Thymus (tissue), 11 donors: ENCODE measurements at regions not wholly inside any gene's neighbourhood (a gene's known extent, or its start where the extent isn't known, plus 50 kb on each side); places are given as distances from the start of the nearest gene placed in this dataset.

Experiments used
- DNase-seq, 9 donors: peaks; one replicate each; pipeline ENCODE4 v3.0.0-alpha.2; 2013; ENCODE audit warnings: low spot score in 9 of 9, low read depth in 6 of 9, missing footprints in 1 of 9
- H3K27ac ChIP-seq, 2 donors: one replicate each; pipeline ENCODE4 v1.5.1; 2013; ENCODE audit warnings: control low read depth in 1 of 2, low read depth in 1 of 2, low read length in 1 of 2, mild to moderate bottlenecking in 1 of 2, moderate library complexity in 1 of 2
- H3K27me3 ChIP-seq, 2 donors: one replicate each; pipeline ENCODE4 v1.5.1; 2013; ENCODE audit warnings: low read length in 1 of 2; ENCODE audit not compliant: control insufficient read depth in 2 of 2, insufficient read depth in 1 of 2
- H3K36me3 ChIP-seq, 2 donors: one replicate each; pipeline ENCODE4 v1.5.1; 2013; ENCODE audit warnings: low read length in 1 of 2, mild to moderate bottlenecking in 1 of 2, moderate library complexity in 1 of 2; ENCODE audit not compliant: control insufficient read depth in 2 of 2, insufficient read depth in 2 of 2
- H3K4me1 ChIP-seq, 2 donors: one replicate each; pipeline ENCODE4 v1.5.1; 2013; ENCODE audit warnings: low read length in 2 of 2; ENCODE audit not compliant: control insufficient read depth in 2 of 2, insufficient read depth in 2 of 2
- H3K4me3 ChIP-seq, 2 donors: one replicate each; pipeline ENCODE4 v1.5.1; 2013; ENCODE audit warnings: low read length in 2 of 2, control low read depth in 1 of 2, mild to moderate bottlenecking in 1 of 2
- H3K9me3 ChIP-seq, 2 donors: one replicate each; pipeline ENCODE4 v1.5.1; 2013; ENCODE audit warnings: low read length in 1 of 2, mild to moderate bottlenecking in 1 of 2; ENCODE audit not compliant: control insufficient read depth in 2 of 2, insufficient read depth in 1 of 2
- WGBS: extraction: QIAGEN DNeasy Blood & Tissue Kit; methylation state at CpG from one replicate; pipeline ENCODE4 v1.1.7; 2013; 5-methylcytosine and 5-hydroxymethylcytosine counted together
- donor health status: healthy.

DNA sequence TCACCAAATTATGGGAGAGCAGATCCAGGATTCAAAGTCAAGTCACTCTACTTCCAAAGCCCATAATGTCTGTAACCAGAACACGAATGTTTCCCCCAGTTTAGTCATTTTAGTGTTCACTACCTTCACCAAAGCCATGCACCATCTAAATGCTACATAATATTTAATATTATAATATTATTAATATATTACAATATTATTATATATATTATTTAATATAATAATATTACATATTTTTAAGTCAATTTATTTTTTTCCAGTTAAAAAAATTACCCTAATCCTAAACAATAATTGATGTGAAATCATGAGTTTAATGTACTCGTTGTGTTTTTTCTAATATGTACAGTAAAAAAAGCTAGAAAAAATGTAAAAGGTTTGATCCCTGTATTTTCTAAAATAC lies 276.6 kb upstream of the TBL1XR1 start:
- H3K36me3 ChIP-seq, result no peaks in the 10 kb centered on the region
- no peak overlapping the region for H3K4me3 ChIP-seq
- DNase-seq, result no peak
- 97% methylated on average over 2 of the region's 2 CpGs for WGBS
- no peaks in the 10 kb centered on the region for H3K9me3 ChIP-seq
- no peak overlapping the region for H3K27ac ChIP-seq
- H3K4me1 ChIP-seq, result peaks cover 0 to 3% of the 10 kb centered on the region in 2 donors
- H3K27me3 ChIP-seq, result no peaks in the 10 kb centered on the region

DNA sequence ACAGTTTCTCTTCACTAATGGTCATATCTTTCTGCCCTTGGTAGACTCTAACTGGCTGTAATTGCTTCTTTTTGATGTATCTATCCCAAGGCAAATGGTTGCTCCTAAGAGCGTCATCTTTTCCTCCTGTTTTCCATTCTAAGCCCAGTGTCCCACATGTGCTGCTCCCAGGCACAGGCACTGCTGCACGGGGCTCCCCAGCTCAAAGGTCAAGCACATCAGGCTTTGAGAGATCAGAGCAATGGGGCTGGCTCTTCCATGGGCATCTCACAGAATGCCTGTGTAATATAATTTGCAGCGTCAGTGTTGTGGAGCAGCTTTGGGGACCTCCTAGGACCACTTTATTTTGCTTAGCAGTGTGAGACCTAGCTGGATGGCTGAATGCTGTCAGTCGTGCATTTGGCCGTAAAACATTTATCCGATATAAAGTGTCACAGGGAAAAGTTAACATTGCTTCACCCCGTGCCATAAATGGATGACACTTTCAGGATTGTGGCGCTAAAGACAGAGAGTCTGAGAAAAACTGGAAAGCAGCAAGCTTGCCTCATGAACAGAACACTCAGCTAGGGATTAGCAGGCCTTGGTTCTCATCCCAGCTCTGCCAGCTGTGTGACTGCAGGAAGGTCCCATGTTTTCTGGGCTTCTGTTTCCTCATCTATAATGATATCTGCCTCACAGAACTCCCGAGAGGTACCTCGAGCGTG lies 277.5 kb upstream of the TBL1XR1 start:
- no peak for DNase-seq
- 96% methylated on average over 11 of the region's 11 CpGs for WGBS
- H3K27ac ChIP-seq, result no peak overlapping the region
- no peaks in the 10 kb centered on the region for H3K36me3 ChIP-seq
- H3K27me3 ChIP-seq, result no peaks in the 10 kb centered on the region
- H3K4me3 ChIP-seq, result no peak overlapping the region
- H3K9me3 ChIP-seq, result no peaks in the 10 kb centered on the region
- H3K4me1 ChIP-seq, result peaks cover 3 to 6% of the 10 kb centered on the region in 2 donors

DNA sequence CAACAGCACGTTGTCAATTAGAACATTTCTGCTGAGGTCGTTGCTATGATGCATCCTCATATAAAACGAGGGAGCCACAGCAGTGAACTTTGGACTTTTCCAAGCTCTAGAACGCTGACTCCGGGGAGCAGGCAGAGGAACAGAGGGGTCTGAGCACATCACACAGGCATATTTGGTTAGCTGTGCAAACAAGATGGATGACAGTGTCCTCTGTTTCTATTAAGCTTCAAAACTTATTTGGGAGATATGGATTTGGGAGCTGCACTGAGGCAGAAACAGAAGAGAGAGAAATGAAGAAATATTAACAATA lies 278.0 kb upstream of the TBL1XR1 start:
- no peaks in the 10 kb centered on the region for H3K27me3 ChIP-seq
- 94% methylated on average over 5 of the region's 5 CpGs for WGBS
- DNase-seq, result no peak
- H3K36me3 ChIP-seq, result no peaks in the 10 kb centered on the region
- no peak overlapping the region for H3K27ac ChIP-seq
- H3K4me3 ChIP-seq, result no peak overlapping the region
- no peaks in the 10 kb centered on the region for H3K9me3 ChIP-seq
- peaks cover 5 to 6% of the 10 kb centered on the region in 2 donors for H3K4me1 ChIP-seq

DNA sequence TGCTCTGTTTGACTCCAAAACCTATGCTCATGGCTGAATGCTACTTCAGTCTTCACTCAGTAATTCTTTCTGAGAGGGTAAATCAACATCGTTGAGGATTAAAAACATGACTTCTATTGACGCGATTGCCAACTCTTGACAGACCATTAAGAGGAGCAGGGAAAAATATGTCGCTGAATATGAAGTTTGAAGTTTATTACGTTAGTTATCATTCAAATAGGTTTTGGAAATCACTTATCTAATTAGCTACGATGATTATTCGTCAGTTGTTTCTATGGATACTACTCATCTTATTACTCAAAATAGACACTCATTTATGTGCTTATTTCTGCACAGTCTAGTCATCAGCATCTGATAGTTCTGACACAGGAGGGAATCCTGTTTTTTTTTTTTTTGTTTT lies 279.2 kb upstream of the TBL1XR1 start:
- no peak overlapping the region for H3K27ac ChIP-seq

DNA sequence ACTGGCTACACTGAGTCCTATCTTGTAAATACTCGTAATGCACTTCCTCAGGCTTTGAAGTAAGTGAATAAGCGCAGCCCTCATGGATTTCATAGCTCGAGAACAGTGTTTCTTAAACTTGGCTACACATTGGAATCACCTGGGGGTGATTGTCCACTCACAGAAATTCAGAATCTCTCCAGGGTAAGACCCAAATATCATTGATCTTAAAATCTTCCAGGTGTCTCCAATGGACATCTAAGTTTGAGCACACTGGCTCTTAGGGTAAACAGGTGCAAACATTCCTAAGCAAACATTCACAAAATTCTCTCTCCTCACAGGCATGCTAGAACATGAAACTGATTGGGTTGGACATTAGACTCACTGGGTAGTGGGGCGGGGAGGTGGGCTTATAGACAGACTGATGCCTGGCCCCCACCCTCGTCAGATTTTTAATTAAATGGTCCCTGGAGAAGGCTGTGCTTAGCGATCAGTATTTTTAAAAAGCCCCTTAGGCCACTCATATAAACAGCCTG lies 279.7 kb upstream of the TBL1XR1 start:
- WGBS, result 97% methylated on average over 6 of the region's 6 CpGs
- H3K27ac ChIP-seq, result no peak overlapping the region

More for the DNA sequence above, 279.2 kb upstream of the TBL1XR1 start:
- H3K27me3 ChIP-seq, result no peaks in the 10 kb centered on the region
- WGBS, result 98% methylated on average over 7 of the region's 7 CpGs
- H3K9me3 ChIP-seq, result no peaks in the 10 kb centered on the region
- no peaks in the 10 kb centered on the region for H3K36me3 ChIP-seq
- DNase-seq, result no peak
- H3K4me3 ChIP-seq, result no peak overlapping the region
- H3K4me1 ChIP-seq, result peaks cover 5 to 6% of the 10 kb centered on the region in 2 donors

DNA sequence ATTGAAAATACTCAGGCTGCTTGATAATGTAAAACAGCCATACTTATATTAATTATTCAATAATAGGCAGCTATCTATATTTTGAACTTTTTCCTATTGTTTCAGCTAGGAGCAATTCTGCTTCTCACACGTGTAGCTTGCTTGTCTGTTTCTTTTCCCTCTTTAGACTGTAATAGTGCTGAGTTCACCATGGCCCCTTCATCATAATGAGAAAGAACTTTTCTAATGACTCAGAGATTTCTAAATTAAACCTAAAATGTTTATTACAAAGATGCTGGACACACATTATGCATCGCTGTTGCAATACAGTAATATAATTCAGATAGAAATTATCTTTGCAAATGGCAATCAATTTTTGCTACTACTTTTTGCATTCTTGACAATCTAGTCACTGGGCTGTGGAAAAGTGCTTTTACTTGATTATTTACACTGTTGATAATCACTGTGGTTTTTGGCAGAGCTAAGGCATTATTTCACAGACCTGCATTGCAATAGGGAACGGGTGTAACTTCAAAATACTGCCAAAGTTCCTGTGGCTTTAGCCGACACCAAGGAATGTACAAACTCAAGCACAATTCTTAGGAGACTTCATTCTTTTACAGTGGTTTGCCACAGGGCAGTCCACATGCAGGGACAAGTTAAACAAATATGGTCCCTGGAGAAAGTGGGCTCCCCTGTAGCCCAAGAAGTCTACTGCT lies 281.0 kb upstream of the TBL1XR1 start:
- H3K27me3 ChIP-seq, result no peaks in the 10 kb centered on the region
- H3K4me3 ChIP-seq, result no peak overlapping the region
- H3K36me3 ChIP-seq, result no peaks in the 10 kb centered on the region
- WGBS, result 92% methylated on average over 4 of the region's 4 CpGs
- no peaks in the 10 kb centered on the region for H3K9me3 ChIP-seq
- DNase-seq, result no peak
- H3K4me1 ChIP-seq, result peaks cover 5 to 6% of the 10 kb centered on the region in 2 donors
- H3K27ac ChIP-seq, result no peak overlapping the region

More for the DNA sequence above, 279.7 kb upstream of the TBL1XR1 start:
- Histone ChIP-seq H3K9me3 (no peaks in the 10 kb centered on the region), H3K36me3 (no peaks in the 10 kb centered on the region), H3K27me3 (no peaks in the 10 kb centered on the region), H3K4me3 (no peak overlapping the region), H3K4me1 (peaks cover 5 to 6% of the 10 kb centered on the region in 2 donors)
- DNase-seq, result no peak

DNA sequence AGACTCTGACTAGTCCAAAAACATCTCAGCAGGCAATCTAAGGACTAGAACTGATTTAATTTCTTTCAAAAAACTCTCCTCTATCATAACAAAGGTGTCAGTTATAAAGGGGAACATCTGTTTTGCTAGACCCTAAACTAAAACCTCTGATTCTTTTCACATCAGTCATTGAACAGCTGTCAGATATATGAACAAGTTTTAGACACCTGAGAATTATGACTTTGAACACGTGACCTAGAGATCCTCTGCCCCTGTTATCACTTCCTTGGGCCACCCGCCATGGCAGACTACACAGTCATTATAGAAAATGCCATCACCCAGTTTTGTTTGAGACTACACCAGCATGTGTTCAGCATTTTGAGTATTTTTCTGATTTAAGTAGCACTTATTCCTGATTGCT lies 282.3 kb upstream of the TBL1XR1 start:
- 46% methylated on average over 2 of the region's 2 CpGs for WGBS
- no peaks in the 10 kb centered on the region for H3K27me3 ChIP-seq
- no peaks in the 10 kb centered on the region for H3K36me3 ChIP-seq
- no peak overlapping the region for H3K27ac ChIP-seq
- H3K4me1 ChIP-seq, result peaks cover 5 to 6% of the 10 kb centered on the region in 2 donors
- no peaks in the 10 kb centered on the region for H3K9me3 ChIP-seq
- DNase-seq, result peak in 1 of 9 donors; percentile 31
- no peak overlapping the region for H3K4me3 ChIP-seq

DNA sequence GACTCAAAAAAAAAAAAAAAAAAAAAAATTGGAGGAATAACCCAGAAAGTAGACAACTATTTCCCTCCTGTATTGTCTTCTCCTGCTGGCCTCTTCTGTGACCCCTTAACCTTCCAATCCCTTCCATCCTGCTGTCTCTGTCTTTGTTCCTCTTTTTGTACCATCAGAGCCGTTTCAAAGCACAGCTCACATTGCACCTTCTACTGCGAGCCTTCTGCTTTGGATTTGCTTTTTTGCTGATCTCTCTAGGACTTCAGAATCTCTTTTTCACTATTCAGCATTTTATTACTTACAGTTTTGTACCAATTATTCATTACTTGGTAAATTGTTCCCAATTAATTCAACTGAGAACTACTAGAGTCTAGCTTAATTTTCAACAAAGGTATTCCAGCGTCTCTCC lies 284.0 kb upstream of the TBL1XR1 start:
- DNase-seq, result no peak
- H3K27ac ChIP-seq, result no peak overlapping the region
- no peaks in the 10 kb centered on the region for H3K9me3 ChIP-seq
- H3K4me3 ChIP-seq, result no peak overlapping the region
- H3K36me3 ChIP-seq, result no peaks in the 10 kb centered on the region
- peaks cover 5 to 6% of the 10 kb centered on the region in 2 donors for H3K4me1 ChIP-seq
- 72% methylated on average over 3 of the region's 3 CpGs for WGBS
- no peaks in the 10 kb centered on the region for H3K27me3 ChIP-seq

DNA sequence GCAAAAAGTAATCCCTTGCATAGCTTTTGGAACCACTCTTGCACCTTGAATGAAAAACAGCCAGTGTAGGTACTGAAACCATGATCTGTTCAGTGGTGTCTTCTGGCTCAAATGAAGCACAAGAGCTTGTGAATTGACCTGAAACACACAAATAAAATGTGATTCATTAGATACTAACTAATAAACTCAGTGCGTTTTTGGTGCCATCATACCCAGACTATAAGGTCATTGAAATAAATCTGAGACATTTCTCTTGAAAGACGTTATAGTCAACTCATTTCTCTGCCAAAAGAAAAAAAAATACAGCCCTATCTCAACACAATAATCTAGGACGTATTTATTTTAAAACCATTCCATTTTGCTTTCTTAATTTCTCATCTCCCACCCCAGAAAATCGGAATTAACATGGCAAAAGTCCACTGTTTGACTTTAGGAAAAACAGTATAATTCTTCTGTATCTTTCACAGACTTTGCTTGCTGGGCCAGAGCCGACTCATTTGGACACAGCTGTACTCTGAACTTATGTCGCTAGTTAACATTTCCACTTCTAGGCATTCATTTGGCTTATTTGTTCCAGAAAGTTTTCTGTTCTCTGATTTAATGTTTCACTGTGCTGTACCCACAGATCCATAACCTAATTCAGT lies 284.9 kb upstream of the TBL1XR1 start:
- WGBS, result 97% methylated on average over 6 of the region's 6 CpGs
- H3K4me1 ChIP-seq, result peaks cover 5 to 6% of the 10 kb centered on the region in 2 donors

More for the DNA sequence above, 284.9 kb upstream of the TBL1XR1 start:
- DNase-seq, result no peak
- Histone ChIP-seq H3K27me3 (no peaks in the 10 kb centered on the region), H3K9me3 (no peaks in the 10 kb centered on the region), H3K4me3 (no peak overlapping the region), H3K27ac (no peak overlapping the region), H3K36me3 (no peaks in the 10 kb centered on the region)
